Fibroblast of skin of right quadriceps (primary cell): ENCODE measurements at regions not wholly inside any gene's neighbourhood (a gene's known extent, or its start where the extent isn't known, plus 50 kb on each side); places are given as distances from the start of the nearest gene placed in this dataset.
"Not testable (repeated sequence)": the region's sequence is repeated elsewhere in the genome, so short reads cannot be mapped to it uniquely, and the experiment has no call there.

Experiments used
- DNase-seq: peaks from one replicate; pipeline ENCODE4 v3.0.0-alpha.2; 2013

DNA sequence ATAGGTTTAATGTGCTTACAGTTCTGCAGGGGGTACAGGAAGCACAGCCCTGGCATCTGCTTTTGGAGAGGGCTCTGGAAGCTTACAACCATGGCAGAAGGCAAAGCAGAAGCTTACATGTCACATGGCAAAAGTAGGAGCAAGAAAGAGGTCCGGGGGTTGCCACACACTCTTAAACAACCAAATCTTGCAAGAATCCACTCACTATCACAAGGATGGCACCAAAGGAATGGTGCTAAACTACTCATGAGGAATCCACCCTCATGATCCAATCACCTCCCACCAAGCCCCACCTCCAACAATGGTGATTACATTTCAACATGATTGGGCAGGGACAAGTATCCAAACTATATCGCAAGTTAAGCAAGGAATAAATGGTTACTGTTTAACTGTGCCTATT is 255.8 kb upstream of the AVPR1A start:
- DNase-seq, result no peak

DNA sequence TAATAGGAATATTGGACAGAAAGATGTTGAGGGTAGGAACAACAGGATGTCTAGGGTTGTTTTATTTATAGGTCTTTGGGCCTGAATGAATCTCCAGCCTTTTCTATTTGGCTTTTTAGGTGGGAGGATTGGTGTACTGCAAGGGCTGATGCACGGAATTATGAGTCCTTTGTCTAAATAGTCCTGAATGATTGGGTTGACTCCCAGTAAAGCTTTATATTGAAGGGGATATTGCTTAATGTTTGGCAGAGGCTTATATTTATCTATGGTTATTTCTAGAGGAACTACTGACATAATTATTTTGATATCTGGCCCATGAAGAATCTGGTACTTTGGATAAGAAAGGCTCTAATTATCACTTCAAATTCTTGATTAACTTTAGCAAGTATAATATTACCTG is 253.6 kb upstream of the AVPR1A start:
- DNase-seq, result no peak

- peak; percentile 7 for DNase-seq
Measured at GRCh38 chr12:63403256-63403655, 252.3 kb upstream of the AVPR1A start.

GRCh38 chr12:63400718-63401117 is 249.7 kb upstream of the AVPR1A start:
- peak; percentile 4 for DNase-seq

DNA sequence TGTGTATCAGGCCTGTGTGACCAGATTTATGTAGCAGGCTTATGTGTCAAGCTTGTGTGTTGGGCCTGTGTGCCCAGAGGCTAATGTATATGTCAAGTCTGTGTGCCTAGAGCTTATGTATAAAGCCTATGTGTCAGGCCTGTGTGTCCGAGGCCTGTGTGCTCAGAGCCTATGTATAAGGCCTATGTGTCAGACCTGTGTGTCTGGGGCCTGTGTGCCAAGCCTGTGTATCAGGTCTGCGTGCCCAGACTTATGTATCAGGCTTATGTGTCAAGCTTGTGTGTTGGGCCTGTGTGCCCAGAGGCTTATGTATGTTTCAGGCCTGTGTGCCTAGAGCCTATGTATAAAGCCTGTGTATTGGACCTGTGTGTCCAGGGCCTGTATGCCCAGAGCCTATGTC is 249.3 kb upstream of the AVPR1A start:
- DNase-seq, result no peak

- DNase-seq, result no peak
Measured at GRCh38 chr12:63397807-63398206, 246.8 kb upstream of the AVPR1A start.

DNA sequence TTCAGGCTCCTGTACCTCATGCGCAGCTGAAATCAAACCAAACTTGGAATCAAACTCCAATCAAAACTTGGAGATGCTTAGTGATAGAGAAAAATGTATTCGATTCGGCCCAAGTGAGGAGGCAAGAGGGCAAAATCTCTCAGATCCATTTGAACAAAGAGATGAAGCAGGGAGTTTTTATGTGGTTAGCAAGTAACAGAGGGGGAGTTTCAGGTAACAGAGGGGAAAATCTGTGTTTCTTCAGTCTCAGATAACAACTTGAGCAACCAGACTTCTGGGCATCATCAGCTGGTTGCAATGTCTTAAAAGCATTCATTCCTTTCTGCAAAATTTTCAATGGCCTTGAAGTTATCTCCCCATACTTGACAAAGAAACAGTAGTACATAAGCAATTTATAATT is 245.1 kb upstream of the AVPR1A start:
- no peak for DNase-seq

DNA sequence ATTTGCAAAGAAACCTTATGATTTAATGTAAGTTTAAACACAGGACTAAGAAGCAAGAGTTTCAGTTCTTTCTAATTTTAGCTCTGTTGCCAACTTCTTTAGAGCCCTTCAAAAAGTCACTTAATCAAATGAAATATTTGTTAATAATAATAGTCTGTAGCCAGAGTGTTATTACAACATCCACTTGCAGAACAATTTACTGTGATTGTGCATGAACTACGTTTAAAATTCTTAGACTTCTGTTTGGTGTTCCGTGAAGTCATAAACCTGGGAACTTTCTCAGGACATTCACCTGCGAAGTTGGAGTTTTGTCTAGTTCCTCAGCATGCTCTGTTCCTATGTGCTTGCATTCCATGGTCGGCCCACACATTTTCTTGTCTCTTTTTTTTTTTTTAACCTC is 244.0 kb upstream of the AVPR1A start:
- no peak for DNase-seq

DNA sequence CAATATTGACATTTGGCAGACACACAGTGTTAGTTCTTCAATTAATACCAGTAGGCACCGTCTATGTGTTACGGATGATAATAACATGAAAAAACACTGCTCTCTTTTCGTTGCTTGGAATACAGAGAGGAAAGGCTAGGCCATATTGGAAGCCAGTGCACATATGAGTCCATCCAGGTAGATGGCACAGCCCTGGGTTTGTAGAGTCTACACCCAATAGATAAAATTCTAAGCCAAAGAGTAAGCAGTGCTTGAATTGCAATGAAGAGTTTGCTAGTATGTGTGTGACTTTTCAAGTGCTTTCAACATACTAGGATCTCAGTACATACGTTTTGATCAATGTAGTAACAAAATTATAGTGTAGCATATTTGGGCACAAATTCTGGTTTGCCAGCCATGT is 243.3 kb upstream of the AVPR1A start:
- DNase-seq, result no peak

- no peak for DNase-seq
Measured at GRCh38 chr12:63389211-63389610, 238.2 kb upstream of the AVPR1A start.

GRCh38 chr12:63387771-63388170 is 236.8 kb upstream of the AVPR1A start:
- no peak for DNase-seq

DNA sequence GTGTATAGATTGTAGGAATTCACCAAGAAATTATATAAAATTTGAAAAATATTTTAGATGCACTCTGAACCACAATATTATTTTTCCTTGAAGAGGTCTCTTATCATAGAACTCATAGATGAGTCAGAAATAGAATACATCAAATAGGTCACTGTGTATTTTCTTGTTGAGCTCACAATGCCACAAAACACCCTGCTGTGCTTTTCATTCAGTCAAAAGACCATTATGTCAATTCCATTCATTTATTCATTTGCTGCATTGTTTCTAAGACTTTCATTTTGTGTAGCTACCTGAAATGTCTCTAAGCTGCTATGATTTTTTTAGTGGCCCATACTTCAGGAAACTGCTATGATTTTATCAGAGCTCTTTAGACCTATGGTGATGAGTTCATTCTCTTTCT is 231.9 kb upstream of the AVPR1A start:
- DNase-seq, result no peak

GRCh38 chr12:63362791-63363190 is 211.8 kb upstream of the AVPR1A start:
- DNase-seq, result peak; percentile 25

DNA sequence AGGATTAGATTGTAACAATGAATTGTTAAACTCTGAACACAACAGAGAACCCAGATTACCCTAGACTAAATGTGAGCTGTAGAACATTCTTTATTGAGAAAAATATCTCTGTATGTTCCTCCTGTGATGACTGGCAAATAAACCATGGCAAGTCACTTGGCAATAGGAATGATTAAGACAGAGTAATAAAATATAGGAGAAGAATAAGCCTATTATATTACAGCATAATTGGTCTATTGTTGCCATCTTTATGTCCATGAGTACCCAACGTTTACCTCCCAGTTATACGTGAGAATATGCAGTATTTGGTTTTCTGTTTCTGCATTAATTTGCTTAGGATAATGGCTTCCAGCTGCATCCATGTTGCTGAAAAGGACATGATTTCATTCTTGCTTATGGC is 211.2 kb upstream of the AVPR1A start:
- DNase-seq, result no peak

- no peak for DNase-seq
Measured at GRCh38 chr12:63354969-63355368, 204.0 kb upstream of the AVPR1A start.

- DNase-seq, result peak; percentile 39
Measured at GRCh38 chr12:63353559-63353958, 202.6 kb upstream of the AVPR1A start.

DNA sequence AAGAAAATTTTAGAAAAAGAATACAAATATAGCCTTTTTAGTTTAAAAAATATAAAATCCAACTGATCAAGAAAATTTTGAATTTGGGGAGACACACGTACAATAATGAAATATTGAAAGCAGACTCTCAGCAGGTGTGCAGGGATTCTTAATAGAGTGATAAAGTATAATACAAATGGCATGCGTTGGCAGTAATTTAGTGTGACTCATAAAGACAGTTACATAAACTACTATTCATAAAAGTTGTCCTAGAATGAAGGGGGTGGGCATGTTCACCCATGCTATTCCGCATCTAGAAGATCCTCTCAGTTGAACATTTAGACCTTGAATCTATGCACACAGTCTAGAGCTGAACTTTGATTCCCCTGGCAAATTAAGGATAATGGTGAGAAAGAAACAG is 200.4 kb upstream of the AVPR1A start:
- DNase-seq, result no peak

- DNase-seq, result no peak
Measured at GRCh38 chr12:63348556-63348955, 197.6 kb upstream of the AVPR1A start.

DNA sequence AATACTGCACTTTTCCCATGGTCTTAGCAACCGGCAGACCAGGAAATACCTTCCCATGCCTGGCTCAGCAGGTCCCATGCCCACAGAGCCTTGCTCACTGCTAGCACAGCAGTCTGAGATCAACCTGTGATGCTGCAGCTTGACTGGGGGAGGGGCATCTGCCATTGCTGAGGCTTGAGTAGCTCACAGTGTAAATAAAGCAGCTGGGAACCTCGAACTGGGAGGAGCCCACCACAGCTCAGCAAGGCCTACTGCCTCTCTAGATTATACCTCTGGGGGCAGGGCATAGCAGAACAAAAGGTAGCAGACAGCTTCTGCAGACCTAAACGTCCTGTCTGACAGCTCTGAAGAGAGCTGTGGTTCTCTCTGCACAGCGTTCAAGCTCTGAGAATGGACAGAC is 186.2 kb upstream of the AVPR1A start:
- not testable (repeated sequence) for DNase-seq

- no peak for DNase-seq
Measured at GRCh38 chr12:63326260-63326659, 175.3 kb upstream of the AVPR1A start.

- no peak for DNase-seq
Measured at GRCh38 chr12:63325757-63326156, 174.8 kb upstream of the AVPR1A start.

- DNase-seq, result no peak
Measured at GRCh38 chr12:63323942-63324341, 172.9 kb upstream of the AVPR1A start.

DNA sequence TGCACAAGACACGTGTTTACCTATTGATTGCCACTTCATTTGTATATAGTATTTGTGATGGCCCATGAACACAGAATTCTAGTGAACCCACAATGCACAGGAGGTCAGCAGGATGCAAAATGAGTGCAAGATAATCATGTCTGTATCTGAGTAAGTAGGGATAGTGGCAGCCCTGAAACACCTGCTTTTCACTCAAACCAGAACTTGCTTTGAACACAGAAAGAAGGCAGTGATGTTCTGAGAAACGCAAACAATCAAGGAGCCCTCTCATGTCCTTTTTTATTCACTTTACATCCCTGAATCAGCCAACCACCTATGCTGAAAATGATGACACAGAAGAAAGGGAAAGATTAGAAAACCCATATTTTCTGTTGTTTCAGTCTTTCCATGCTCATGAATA is 170.4 kb upstream of the AVPR1A start:
- DNase-seq, result no peak

DNA sequence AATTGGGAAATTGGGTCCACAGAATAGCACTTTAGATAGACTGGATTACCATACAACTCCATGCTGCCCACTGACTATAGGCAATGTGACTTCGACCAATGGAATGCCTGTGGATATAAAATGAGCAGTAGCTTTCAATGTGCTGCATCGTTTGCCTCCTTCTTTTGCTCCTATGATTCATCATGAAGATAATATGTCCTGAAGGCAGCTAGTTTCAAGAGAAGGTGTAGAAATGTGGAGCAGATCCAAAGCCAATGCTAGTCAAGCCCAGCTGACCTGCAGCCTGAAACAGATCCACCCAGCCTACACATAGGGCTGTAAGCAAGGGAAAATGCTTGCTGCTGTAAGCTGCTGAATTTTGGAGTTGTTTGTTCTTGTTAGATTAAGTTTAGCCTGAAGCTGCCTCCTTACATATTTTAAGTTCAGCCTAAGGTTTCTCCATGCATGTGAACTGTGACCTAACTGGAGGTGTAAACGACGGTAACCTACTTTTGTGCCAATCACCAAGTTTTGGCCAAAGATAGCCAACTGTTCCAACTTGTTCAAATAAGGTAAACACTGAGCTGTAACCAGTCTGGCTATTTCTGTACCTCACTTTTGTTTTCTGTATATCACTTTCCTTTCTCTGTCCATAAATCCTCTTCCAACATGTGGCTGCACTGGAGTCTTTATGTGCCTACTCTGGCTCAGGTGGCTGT is 169.1 kb upstream of the AVPR1A start:
- DNase-seq, result no peak

DNA sequence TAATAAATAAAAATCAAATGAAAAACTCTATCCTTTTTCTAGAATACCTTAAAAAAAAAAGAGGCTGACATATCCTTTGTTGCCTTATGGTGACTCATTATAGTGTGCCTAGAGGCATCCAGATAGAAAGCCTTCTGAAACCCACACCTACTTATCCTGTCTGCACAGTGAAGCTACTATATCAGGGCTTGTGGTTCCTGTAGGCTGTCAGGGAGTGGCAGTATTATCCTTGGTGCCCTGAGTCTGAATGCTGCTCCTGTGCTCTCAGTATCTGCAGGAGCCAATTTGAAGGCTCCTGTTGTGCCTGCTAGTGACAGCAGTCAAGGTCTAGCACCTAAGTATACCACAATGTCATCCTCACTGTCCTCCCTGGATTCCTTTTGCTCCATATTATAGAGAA is 168.4 kb upstream of the AVPR1A start:
- no peak for DNase-seq

- no peak for DNase-seq
Measured at GRCh38 chr12:63318933-63319332, 167.9 kb upstream of the AVPR1A start.
